ENCODE measurements at regions not wholly inside any gene's neighbourhood (a gene's known extent, or its start where the extent isn't known, plus 50 kb on each side); places are given as distances from the start of the nearest gene placed in this dataset.

DNA sequence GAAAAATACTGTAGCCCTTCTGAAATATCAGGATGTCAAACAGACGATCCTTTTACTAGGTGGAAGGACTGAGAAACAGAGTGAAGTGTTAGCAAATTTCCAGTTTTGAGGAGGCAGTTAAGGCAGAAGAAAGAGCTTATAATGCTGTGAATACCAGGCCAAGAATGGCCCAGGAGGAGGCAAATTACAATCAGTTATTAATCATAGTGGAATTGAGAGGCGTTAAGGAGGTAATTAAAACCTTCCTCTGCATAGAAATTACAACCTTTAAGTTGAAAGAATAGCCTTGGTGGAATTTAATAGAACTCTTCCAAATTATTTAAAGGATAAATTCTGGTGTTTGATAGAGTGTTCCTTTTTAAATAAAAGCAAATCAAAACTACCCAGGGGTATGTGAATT lies 590.9 kb upstream of the SEL1L start:
- peaks cover 3% of the 10 kb centered on the region for H3K27me3 Mint-ChIP-seq (ENCODE audit: insufficient read depth, unreplicated experiment)
- intact Hi-C loops (cut with micrococcal nuclease; ENCODE audit: unreplicated experiment): no loop called here
- no peaks in the 10 kb centered on the region for H3K36me3 Mint-ChIP-seq (ENCODE audit: insufficient read depth, unreplicated experiment)
- ChIA-PET CTCF (no interaction called here), POLR2A (no interaction called here)
- Histone ChIP-seq H3K4me3 (ENCODE audit: low read depth, low read length) (no peak overlapping the region), H3K27me3 (replicated peaks; ENCODE audit: control insufficient read depth, insufficient read depth, low read length) (no peaks in the 10 kb centered on the region), H3K4me1 (no peaks in the 10 kb centered on the region), H3K9me3 (no peaks in the 10 kb centered on the region), H3K36me3 (ENCODE audit: control insufficient read depth, insufficient read depth, low read length) (no peaks in the 10 kb centered on the region)
- H3K9me3 Mint-ChIP-seq (ENCODE audit: unreplicated experiment): no peaks in the 10 kb centered on the region
- TF ChIP-seq, protein P1, sequence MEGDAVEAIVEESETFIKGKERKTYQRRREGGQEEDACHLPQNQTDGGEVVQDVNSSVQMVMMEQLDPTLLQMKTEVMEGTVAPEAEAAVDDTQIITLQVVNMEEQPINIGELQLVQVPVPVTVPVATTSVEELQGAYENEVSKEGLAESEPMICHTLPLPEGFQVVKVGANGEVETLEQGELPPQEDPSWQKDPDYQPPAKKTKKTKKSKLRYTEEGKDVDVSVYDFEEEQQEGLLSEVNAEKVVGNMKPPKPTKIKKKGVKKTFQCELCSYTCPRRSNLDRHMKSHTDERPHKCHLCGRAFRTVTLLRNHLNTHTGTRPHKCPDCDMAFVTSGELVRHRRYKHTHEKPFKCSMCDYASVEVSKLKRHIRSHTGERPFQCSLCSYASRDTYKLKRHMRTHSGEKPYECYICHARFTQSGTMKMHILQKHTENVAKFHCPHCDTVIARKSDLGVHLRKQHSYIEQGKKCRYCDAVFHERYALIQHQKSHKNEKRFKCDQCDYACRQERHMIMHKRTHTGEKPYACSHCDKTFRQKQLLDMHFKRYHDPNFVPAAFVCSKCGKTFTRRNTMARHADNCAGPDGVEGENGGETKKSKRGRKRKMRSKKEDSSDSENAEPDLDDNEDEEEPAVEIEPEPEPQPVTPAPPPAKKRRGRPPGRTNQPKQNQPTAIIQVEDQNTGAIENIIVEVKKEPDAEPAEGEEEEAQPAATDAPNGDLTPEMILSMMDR (IDR thresholded peaks at IDR 0.05; ENCODE audit: insufficient read depth in 1 of 2, low read depth in 1 of 2, low read length in 1 of 2, severe bottlenecking in 1 of 2, unreplicated experiment in 1 of 2): no peak
- BruUV-seq (replicated peaks): no TSS peak
- H3K4me3 Mint-ChIP-seq (ENCODE audit: unreplicated experiment): no peak overlapping the region
- no peaks in the 10 kb centered on the region for H3K4me1 Mint-ChIP-seq (ENCODE audit: low read depth, unreplicated experiment)
- H3K27ac Mint-ChIP-seq (ENCODE audit: unreplicated experiment): no peak overlapping the region
- DNase-seq: no peak

- no peaks in the 10 kb centered on the region for H3K27me3 ChIP-seq (replicated peaks; ENCODE audit: control insufficient read depth, insufficient read depth, low read length)
- ChIA-PET POLR2A (no interaction called here), CTCF (no interaction called here)
- intact Hi-C loops (cut with micrococcal nuclease; ENCODE audit: unreplicated experiment): no loop called here
- no peaks in the 10 kb centered on the region for H3K9me3 ChIP-seq
- H3K4me1 ChIP-seq: no peaks in the 10 kb centered on the region
- Mint-ChIP-seq H3K9me3 (ENCODE audit: unreplicated experiment) (no peaks in the 10 kb centered on the region), H3K4me1 (ENCODE audit: low read depth, unreplicated experiment) (no peaks in the 10 kb centered on the region), H3K27ac (ENCODE audit: unreplicated experiment) (no peak overlapping the region), H3K27me3 (ENCODE audit: insufficient read depth, unreplicated experiment) (peaks cover 7% of the 10 kb centered on the region), H3K36me3 (ENCODE audit: insufficient read depth, unreplicated experiment) (no peaks in the 10 kb centered on the region), H3K4me3 (ENCODE audit: unreplicated experiment) (no peak overlapping the region)
- no peak overlapping the region for H3K4me3 ChIP-seq (ENCODE audit: low read depth, low read length)
- DNase-seq: no peak
- BruUV-seq (replicated peaks): no TSS peak
- H3K36me3 ChIP-seq (ENCODE audit: control insufficient read depth, insufficient read depth, low read length): no peaks in the 10 kb centered on the region
- TF ChIP-seq, protein P1 (IDR thresholded peaks at IDR 0.05; ENCODE audit: insufficient read depth in 1 of 2, low read depth in 1 of 2, low read length in 1 of 2, severe bottlenecking in 1 of 2, unreplicated experiment in 1 of 2): no peak
Observed at GRCh38 chr14:82126006-82126405, 592.4 kb upstream of the SEL1L start.

DNA sequence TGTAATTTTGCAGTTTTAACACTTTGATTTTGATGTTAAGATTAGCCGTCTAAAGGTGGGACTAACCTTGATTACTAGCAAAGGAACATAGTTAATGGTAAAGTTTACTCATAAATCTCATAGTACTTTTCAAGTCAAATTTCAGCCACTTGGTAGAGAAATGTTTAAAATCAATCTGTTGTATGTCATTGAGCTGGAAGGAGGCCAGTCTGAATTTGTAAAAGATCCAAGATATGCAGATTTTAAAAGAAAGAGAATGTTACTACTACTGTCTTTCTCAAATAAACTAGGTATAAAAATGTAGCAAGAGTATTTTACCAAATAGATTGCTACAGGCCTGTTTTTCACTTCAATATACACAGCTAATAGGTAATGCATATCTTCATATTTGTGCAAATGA lies 600.8 kb upstream of the SEL1L start:
- TF ChIP-seq, protein P1 (IDR thresholded peaks at IDR 0.05; ENCODE audit: insufficient read depth in 1 of 2, low read depth in 1 of 2, low read length in 1 of 2, severe bottlenecking in 1 of 2, unreplicated experiment in 1 of 2): no peak
- H3K27me3 ChIP-seq (replicated peaks; ENCODE audit: control insufficient read depth, insufficient read depth, low read length): no peaks in the 10 kb centered on the region
- H3K9me3 ChIP-seq: no peaks in the 10 kb centered on the region
- Mint-ChIP-seq H3K4me3 (ENCODE audit: unreplicated experiment) (no peak overlapping the region), H3K4me1 (ENCODE audit: low read depth, unreplicated experiment) (no peaks in the 10 kb centered on the region), H3K27me3 (ENCODE audit: insufficient read depth, unreplicated experiment) (peaks cover 4% of the 10 kb centered on the region), H3K9me3 (ENCODE audit: unreplicated experiment) (no peaks in the 10 kb centered on the region), H3K27ac (ENCODE audit: unreplicated experiment) (no peak overlapping the region), H3K36me3 (ENCODE audit: insufficient read depth, unreplicated experiment) (no peaks in the 10 kb centered on the region)
- no peak overlapping the region for H3K4me3 ChIP-seq (ENCODE audit: low read depth, low read length)
- no peaks in the 10 kb centered on the region for H3K4me1 ChIP-seq
- H3K36me3 ChIP-seq (ENCODE audit: control insufficient read depth, insufficient read depth, low read length): no peaks in the 10 kb centered on the region
- intact Hi-C loops (cut with micrococcal nuclease; ENCODE audit: unreplicated experiment): no loop called here
- BruUV-seq (replicated peaks): no TSS peak
- ChIA-PET CTCF (no interaction called here), POLR2A (no interaction called here)
- DNase-seq: no peak

Measured in Caco-2 (cell line).